ENCODE measurements at regions not wholly inside any gene's neighbourhood (a gene's known extent, or its start where the extent isn't known, plus 50 kb on each side); places are given as distances from the start of the nearest gene placed in this dataset.
"Not testable (repeated sequence)": the region's sequence is repeated elsewhere in the genome, so short reads cannot be mapped to it uniquely, and the experiment has no call there.

- DNase-seq (ENCODE audit: low read depth), result no peak
These were observed 54.0 kb upstream of the BBX start for GRCh38 chr3:107468782-107469181.

- DNase-seq (ENCODE audit: low read depth), result not testable (repeated sequence)
These were observed 52.3 kb upstream of the BBX start for GRCh38 chr3:107470496-107470895.
